HG02885 (cell line): ENCODE measurements at regions not wholly inside any gene's neighbourhood (a gene's known extent, or its start where the extent isn't known, plus 50 kb on each side); places are given as distances from the start of the nearest gene placed in this dataset.

Experiments used
- ATAC-seq: cut with Tn5 transposase; IDR thresholded peaks from one replicate; pipeline ENCODE4 v1.9.1; 2021; ENCODE audit warnings: mild to moderate bottlenecking; ENCODE audit not compliant: unreplicated experiment, poor library complexity

DNA sequence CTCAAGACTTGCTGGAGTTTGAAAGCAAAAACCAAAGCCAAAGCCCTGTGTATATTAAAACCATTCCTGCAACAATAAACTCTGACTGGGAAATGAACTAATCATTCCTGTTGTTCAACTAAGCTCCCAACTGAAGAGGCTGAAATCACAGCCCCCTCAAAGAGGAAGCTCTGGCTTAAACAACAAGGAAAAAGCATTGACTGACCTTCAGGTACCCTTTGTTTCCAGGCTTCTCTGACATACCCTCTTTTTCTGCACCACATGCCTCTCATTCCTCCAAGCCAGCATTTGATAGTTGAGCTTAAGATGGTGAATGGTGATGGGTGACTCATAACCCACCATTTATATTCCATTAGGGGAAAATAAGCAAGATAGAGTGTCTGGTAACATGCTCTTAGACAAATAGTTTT is 470.9 kb upstream of the SOX9 start:
- no peak for ATAC-seq

DNA sequence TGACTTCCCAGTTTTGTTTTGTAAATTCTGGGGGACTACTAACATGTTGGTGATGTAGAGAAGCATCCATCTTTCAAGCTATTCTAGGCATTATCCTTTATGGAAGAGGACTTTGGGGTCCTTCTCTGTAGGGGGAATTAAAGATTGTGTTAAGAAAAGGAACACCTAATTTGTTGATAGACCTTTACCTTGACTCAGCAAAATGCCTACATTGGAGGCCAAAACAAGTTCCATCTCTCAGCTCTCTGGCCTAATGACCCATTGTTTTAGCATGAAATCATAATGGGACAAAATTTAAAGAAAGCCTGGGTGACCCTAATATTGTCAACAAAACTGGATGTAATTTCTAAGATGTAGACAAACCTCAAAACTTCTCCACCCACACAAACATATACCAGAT is 465.3 kb upstream of the SOX9 start:
- ATAC-seq: no peak

DNA sequence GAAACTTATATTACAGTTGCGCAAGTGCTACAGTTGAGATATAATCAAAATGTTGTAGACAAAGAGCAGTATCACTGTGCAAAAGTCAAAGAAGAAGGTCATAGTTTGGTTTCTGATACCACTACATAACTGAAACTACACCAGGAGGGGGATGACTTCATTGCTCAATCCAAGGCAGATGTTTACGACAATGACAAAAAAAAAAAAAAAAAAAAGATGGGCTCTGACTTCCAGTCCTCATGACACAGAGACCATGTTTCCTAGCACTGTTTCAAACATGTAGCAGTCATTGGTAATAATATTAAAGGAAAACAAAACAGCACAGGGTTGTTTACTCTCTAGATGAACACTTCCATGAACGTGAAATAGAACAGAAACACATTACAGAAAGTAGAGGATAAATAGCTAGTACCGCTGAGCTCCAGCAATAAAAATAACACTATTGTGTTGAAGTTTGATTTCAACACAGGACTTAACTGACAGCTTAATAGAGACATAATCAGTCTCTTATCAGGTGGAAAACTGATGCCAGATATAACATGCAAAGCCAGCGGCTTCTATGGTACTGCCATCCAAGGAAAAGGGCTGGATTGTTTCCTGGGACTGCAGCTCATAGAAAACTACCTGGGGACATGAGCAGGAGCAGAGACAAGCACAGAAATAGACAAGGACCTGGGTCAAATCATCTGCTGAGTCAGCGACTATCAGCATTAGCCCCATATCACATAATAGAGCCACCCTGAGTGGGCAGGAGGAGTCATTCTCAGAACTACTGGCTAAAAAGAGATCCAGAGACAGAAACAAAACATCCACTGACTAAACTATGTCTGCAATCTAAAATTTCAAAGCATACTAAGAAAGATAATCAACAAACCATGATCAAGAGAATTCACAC is 463.6 kb upstream of the SOX9 start:
- no peak for ATAC-seq

DNA sequence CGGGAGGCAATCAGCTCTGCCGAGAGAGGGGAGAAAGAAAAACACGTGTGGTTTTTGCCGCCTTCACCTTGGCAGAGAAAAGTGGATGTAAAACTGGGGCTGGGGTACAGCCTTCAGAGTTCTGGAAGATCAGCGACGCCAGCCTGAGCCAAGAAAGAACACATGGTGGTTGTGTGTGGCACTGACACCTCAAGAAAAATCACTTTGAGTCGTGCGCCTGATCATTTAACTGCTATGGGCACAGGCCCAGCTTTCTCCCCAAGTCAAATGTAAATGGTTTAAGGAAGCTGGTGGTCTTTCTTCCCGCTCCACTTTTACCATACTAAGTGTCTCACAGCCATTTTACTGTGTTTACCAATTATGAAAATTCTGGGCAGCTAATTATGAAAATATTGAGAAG is 461.8 kb upstream of the SOX9 start:
- ATAC-seq: no peak

DNA sequence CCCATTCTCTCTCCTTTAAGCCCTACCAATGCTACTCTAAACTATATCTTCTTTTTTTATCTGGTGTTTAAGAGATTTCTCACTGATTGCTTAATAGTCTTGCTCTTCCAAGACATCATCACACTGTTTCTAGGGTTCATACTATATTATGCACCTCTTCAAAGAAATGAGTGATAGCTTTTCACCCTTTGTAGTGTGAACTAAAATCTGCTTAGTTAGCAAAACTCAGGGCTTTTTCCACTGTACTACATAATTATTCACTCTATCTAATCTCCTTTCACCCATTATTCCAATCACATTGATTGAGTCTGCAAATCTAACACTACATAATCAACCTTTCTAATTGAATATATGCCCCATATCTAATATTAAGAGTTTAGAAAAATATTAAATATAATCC is 456.0 kb upstream of the SOX9 start:
- no peak for ATAC-seq

DNA sequence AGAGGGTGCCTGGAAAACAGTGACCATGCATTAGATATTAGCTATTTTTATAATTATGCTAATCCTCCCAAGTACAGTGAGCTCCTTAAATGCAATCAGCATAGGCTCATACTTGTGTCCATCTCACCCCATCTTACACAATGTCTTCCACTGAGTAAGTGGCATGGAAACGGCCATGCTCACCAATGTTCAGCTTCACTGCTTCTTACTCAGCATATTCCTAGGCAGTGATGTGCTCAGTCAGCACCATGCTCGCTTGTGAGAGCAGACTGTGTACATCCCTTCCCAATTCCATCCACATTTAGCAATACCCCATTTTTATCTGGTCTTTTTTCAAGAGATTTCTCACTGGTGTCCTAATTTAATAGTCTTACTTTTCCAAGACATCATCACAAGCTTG is 454.8 kb upstream of the SOX9 start:
- no peak for ATAC-seq

DNA sequence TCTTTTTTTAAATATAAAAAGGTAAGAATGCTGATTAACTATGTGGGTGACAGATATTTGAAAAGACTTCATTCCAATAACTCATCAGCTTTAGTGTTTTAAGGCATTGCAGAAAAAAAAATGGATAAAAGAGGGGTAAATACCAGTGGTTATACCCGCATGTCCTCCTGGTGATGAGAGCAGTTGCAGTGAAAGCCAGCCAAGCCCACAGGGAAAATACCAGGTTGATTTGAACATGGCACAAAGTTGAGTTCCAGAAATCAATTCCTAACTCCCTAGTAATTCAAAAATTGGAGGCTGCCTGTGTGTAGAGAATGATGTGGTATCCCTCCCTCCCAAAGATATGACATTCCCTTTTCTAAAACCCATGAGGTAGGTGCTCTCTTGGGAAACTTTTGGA is 453.2 kb upstream of the SOX9 start:
- ATAC-seq: no peak

DNA sequence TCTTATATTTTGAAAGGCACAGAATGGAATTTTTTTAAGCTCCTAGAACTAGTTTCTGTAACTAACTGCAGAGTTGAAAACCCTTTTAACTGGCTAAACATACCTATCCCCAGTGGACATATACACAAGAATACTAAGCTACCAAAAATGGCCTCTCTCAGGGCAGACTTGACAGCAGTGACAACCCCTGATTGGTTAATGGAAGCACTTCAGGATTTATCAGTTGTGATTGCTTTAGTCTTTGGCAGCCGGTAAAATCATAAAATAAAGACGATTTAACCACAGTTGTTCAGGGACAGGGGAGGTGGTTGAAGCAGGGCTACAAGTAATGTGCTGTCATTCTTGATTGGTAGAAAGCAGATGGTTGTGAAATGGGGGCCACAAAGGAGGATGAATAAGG is 452.0 kb upstream of the SOX9 start:
- no peak for ATAC-seq

DNA sequence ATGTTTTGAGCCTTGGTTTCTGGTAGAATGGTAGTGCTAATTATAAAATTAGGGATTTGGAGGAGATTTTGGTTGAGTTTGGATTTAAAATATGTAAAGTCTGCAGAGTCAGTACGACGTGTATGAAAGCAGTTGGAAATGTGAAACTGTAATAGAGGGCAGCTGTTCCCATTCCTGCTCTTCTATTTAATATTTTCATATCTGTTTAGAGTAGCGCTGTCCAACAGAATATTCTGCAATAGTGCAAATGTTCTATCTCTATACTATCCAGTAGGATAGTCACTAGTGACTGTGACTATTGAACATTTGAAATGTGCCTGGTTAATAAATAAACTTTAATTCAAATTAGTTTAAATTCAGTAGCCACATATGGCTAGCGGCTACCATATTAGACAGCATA is 443.4 kb upstream of the SOX9 start:
- no peak for ATAC-seq

DNA sequence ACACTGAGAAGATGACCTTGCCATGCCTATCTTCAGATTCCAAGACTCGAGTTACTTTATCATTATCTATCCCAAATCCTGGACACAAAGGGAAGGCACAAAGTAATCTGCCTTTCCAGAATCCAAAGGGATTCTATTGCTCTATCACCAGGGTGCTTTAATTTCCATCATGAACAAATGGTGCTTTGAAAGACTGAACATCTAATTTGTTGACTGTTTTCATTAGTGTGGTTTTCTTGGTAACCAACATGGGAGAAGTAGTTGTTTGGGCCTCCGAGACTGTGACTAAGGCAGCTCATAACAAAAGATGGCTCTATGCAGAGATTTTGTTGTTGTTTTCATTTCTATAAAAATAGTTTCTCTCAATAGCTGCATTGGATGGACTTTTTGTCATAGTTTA is 441.0 kb upstream of the SOX9 start:
- ATAC-seq: no peak

DNA sequence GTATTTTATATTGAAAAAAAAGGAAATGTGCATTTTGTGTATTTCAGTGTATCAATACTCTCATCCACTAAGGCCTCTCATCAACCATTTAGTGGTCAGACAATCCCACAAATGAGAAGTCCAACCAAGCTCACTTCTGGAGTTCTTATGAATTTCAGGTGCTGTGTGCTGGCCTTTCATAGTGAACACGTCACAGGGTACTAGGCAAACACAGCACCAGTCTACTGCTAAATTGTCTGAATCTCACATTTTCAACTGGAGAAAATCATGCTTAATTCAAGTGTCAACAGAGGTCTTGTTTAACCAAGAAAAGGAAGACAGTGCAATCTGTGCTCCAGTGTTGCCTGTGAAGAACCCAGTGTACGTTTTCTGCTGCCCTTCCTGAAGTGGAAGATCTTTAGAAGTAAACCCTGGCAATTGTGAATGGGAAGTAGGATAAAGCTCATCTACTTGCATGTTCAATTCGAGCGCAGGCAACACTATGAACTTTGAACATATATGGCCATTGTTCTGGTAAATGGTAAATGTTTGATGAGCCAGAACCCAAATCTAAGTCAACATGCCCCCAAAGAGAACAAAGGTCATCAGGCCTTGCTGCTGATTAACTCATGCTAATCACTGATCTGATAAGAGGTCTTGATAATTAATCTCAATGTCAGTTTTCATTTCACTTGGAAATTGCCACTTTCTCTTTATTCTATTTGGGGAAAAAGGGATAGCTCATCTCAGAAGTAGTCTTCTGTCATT is 439.2 kb upstream of the SOX9 start:
- ATAC-seq: no peak

DNA sequence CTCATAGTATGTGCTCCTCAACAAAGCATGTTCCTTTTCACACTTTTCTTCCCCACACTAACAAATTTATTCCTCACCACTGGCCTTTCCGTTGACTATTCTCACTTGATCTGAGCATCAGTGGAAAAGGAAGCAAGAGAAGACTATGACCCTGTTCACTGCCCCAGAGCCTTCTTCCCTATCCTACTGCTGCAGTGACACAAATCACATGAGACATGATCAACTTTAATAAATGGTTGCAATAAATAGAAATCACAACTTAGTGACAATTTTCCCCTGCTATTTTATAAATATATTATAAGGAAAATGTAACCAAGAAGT is 438.7 kb upstream of the SOX9 start:
- ATAC-seq: no peak

DNA sequence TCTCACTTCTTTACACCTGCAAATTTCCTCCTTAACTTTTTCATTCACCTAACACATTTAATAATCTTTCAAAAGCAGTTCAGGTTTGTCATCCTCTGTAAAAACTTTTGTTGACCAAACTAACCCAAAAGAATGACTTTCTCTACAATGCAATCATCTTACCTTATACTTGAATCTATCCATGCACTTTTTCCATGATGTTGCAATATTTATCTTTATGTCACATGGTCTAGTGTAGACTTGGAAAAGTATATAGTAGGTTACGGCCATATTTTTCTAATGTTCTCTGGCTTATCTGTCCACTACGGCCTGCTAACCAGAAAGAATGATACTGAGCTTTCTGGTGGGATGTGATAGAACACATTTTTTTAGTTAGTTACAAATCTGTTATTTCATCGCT is 431.0 kb upstream of the SOX9 start:
- ATAC-seq: no peak

DNA sequence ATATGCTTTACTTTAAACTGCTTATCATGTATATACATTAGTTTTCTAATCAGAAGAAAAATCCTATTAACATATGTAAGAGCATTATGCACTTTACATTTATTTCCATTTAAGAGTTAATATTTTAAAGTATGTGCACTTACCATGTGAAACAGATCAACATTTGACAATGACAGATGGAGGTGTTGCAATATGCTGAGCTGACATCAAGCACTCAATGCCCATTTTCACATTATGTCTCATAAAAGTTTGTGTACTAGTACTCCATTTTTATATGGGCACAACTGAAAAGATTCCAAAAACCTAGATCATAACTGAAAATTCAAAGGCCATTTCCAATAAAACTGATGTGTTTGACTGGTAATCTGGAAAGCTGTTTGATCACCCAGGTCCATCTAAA is 420.9 kb upstream of the SOX9 start:
- ATAC-seq: no peak

DNA sequence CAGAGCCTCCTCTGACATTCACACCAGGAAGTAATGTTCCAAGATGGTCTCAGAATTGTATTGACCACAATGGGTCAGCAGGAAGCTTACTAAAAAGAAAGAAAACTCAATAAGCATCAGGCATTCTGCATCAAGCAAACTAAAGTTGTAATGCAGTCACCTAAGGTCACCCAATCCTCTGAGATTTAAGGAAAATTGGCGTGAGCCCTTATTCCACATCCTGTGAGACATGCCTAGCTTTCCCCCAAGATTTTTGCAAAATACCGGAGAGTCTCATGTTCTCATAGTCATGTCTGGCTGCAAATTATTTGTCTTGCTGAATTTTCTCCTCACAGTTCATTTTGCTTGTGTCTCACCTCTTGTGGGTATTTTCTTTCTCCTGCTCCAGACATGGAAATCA is 417.1 kb upstream of the SOX9 start:
- ATAC-seq: no peak

DNA sequence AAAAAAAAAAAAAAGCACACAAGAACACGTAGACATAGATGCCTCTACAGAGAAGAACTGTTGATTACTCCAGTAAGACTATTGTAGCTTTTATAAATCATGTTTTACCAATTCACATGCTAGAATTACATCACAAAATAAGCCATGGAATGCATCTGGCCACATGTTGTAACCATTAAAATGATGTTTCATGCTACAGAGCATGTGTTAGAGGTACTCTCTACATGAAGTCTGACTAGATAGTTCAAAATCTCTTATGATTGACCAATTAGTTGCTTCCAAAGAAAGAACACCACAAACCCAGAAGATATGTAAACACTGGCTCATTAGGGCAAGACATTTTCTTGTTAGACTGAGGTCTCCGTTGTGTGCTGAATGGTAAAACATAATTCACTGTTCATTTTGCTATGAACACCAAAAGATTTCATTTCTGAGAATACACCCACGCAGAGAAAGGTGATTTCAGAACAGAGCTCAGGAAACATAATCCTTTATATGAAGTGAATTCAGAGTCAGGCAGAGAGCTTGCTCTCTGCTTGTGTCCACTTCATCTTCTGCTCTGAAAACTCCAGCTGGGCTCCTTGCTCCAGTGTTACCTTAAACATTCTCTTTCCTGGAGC is 411.4 kb upstream of the SOX9 start:
- no peak for ATAC-seq

DNA sequence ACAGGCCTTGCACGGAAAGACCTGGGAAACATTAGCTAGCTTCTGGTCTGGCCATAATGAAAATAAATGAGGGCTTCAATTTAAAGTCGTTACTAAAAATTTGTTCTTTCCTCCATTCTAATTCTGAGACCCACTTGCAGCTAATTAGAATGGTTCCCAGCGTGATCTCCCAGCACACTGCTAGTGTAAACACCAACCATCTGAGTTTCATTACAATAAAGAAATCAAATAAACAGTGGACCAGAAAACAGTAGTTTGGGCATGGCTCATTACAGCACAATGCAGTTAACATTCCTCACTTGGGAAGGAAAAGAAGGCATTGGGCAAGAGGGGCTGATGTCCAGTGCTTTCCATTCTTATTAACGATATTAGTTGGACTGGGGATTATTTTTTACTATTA is 410.9 kb upstream of the SOX9 start:
- ATAC-seq: no peak

DNA sequence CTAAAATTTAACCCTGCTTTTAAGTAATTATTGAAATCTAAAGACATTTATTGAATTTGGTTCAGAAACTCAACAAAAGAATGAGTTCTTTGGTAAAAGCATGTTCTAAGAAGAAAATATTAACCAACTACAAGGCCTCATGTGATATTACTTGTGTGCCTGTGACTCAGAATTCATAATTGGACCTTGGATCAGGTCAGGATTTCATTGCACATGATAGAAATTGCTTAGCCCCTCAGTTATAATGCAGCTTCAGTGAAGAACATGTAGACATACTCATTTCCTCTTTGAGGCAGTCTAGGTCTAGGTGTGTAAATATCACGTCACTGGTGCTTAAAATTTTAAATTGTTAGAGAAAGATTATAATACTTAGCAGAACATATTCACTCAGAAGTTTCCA is 410.0 kb upstream of the SOX9 start:
- ATAC-seq: no peak

DNA sequence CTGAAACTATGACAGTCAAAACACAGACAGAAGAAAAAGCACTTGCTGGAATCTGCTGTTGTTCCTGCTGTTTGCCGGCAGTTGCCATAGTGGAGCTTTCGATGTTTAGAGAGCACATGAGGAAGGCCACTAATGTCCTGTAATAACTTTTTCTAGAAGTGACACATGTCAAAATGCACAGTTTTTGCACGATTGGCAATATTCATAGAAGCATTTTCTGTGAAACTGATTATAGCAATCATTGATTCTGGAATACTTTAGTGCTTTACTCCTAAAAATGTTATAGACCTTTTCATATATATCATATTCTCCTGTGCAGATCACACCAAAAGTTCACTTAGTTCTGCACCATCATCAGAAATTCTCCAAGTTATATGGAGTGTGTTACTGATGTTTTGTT is 407.0 kb upstream of the SOX9 start:
- ATAC-seq: no peak

DNA sequence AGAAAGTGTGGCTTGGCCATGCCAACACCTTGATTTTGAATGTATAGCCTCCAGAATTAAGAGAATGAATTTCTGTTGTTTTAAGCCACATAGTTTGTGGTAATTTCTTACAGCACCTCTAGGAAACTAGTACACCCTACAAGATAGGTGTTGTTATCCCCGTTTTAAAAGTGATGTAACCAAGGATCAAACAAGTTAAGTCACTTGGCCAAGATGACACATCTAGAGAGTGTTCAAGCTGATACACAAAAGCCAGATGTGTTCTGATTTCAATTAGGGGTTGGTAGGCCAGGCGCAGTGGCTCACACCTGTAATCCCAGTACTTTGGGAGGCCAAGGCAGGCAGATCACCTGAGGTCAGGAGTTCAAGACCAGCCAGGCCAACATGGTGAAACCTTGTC is 396.5 kb upstream of the SOX9 start:
- no peak for ATAC-seq

DNA sequence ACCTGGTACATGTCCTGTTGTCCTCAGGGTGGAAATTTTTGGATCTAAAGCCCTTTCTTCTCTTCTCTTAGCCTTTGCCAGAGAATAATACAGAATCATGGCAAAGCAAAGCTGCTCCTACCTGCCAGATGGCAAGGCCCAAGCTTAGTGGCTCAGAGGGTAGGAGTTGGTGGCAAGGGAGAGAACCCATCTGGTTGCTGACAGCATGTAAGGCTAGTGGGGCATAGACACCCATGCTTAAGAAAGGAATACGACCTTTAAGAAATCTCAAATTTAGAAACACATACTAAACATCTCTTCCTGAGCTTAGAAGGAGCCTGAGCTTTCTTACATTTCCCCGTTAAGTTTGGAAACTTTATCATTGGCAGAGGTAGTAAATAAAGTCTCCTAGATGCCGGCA is 395.0 kb upstream of the SOX9 start:
- ATAC-seq: no peak

DNA sequence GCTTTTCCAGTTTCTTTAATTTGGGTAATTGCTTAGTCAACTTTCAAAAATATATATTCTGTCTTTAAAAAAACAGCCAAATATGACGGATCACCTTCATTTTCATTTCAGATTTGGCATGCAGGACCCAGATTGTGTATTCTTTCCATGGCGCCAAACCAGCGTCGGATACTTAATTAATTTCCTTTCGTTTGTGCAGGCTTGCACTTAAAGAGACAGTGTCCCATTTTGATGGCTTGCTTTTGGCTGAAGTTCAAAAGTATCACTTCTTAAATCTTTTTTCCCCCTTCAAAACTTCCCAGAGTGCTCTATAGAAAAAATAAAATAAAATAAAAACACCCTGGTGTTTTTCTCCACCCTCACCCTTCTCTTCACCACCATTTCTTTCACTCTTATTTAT is 394.5 kb upstream of the SOX9 start:
- no peak for ATAC-seq
